HT1080 (cell line): ENCODE measurements at regions not wholly inside any gene's neighbourhood (a gene's known extent, or its start where the extent isn't known, plus 50 kb on each side); places are given as distances from the start of the nearest gene placed in this dataset.
"Not testable (repeated sequence)": the region's sequence is repeated elsewhere in the genome, so short reads cannot be mapped to it uniquely, and the experiment has no call there.

Source experiments
- DNase-seq: peaks from one replicate; pipeline ENCODE4 v3.0.0-alpha.2; 2015; ENCODE audit warnings: low read depth

- DNase-seq, result no peak
Observed at GRCh38 chr13:20312292-20312691, 80.2 kb upstream of the GJB6 start.

GRCh38 chr13:20311596-20311995 lies 79.5 kb upstream of the GJB6 start:
- no peak for DNase-seq

- no peak for DNase-seq
Observed at GRCh38 chr13:20311022-20311421, 78.9 kb upstream of the GJB6 start.

GRCh38 chr13:20306039-20306438 lies 73.9 kb upstream of the GJB6 start:
- no peak for DNase-seq

- DNase-seq, result no peak
Observed at GRCh38 chr13:20305587-20305986, 73.5 kb upstream of the GJB6 start.

- DNase-seq, result not testable (repeated sequence)
Observed at GRCh38 chr13:20304061-20304460, 71.9 kb upstream of the GJB6 start.

GRCh38 chr13:20303636-20304035 lies 71.5 kb upstream of the GJB6 start:
- DNase-seq, result no peak

- DNase-seq, result no peak
Observed at GRCh38 chr13:20301403-20302071, 69.4 kb upstream of the GJB6 start.

- no peak for DNase-seq
Observed at GRCh38 chr13:20301015-20301402, 68.9 kb upstream of the GJB6 start.

GRCh38 chr13:20297181-20297580 lies 65.1 kb upstream of the GJB6 start:
- DNase-seq, result no peak

- no peak for DNase-seq
Observed at GRCh38 chr13:20295956-20296355, 63.8 kb upstream of the GJB6 start.

GRCh38 chr13:20294497-20294896 lies 62.4 kb upstream of the GJB6 start:
- DNase-seq, result no peak

GRCh38 chr13:20292301-20292700 lies 60.2 kb upstream of the GJB6 start:
- DNase-seq, result not testable (repeated sequence)

- DNase-seq, result no peak
Observed at GRCh38 chr13:20291675-20292074, 59.6 kb upstream of the GJB6 start.

- DNase-seq, result no peak
Observed at GRCh38 chr13:20291037-20291436, 58.9 kb upstream of the GJB6 start.

- DNase-seq, result no peak
Observed at GRCh38 chr13:20288561-20288960, 56.4 kb upstream of the GJB6 start.

- no peak for DNase-seq
Observed at GRCh38 chr13:20287976-20288375, 55.9 kb upstream of the GJB6 start.

GRCh38 chr13:20285530-20285929 lies 53.4 kb upstream of the GJB6 start:
- DNase-seq, result no peak
